ENCODE measurements at regions not wholly inside any gene's neighbourhood (a gene's known extent, or its start where the extent isn't known, plus 50 kb on each side); places are given as distances from the start of the nearest gene placed in this dataset.

DNA sequence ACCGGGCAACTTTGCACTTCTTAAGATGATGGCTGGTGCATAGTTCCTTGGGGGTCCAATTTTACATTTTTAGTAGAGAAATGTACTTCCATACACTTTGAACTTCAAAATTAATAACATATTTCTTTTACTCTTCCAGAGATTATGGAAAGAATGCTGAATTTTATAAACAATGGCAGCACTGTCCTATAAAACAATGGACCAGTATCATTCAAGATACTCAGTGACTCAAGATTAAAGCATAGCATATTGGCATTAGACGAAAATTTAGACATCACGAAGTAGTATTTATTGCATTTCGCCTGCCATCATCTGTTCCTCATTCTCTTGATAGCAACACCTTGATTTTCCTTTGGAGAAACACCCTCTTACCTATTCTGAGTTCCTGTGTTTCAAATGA, 118.3 kb upstream of the ATF7IP start:
- TF ChIP-seq TEAD4 (IDR thresholded peaks at IDR 0.05): no peak
- TF ChIP-seq NFIC (IDR thresholded peaks at IDR 0.05): no peak
- no peak for TF ChIP-seq ZBTB7A (IDR thresholded peaks at IDR 0.05; ENCODE audit: low read depth)
- TF ChIP-seq CEBPB (IDR thresholded peaks at IDR 0.05): no peak
- TF ChIP-seq, protein P1, sequence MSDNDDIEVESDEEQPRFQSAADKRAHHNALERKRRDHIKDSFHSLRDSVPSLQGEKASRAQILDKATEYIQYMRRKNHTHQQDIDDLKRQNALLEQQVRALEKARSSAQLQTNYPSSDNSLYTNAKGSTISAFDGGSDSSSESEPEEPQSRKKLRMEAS (IDR thresholded peaks at IDR 0.05): no peak
- no peak for TF ChIP-seq EP300 (IDR thresholded peaks at IDR 0.05; ENCODE audit: borderline replicate concordance)

DNA sequence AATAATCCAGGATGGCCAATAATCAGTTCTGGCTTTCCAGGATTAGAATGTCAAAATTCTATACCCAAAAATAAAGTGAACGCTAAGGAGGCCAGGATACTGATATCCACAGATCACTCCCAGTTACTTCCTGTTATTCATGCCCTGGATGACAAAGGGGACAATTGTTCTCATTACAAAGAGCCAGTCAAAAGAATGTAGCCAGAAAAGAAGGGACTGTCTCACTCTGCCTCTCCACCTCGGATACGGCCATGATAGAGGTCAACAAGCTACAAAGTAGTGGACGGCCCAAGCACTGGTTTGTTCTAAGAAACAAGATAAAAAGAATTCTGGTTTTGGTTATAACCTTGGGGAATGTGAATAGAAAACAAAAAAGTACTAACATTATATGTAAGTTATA, 116.1 kb upstream of the ATF7IP start:
- TF ChIP-seq CREB1 (IDR thresholded peaks at IDR 0.05; ENCODE audit: low read depth) (no peak), EP300 (IDR thresholded peaks at IDR 0.05; ENCODE audit: borderline replicate concordance) (no peak), TEAD4 (IDR thresholded peaks at IDR 0.05) (no peak), EGR1 (IDR thresholded peaks at IDR 0.05) (no peak), TCF12 (IDR thresholded peaks at IDR 0.05; ENCODE audit: low read depth) (no peak), FOXM1 (IDR thresholded peaks at IDR 0.05; ENCODE audit: borderline replicate concordance, low read depth) (no peak), TAF1 (IDR thresholded peaks at IDR 0.05; ENCODE audit: low read depth) (no peak)
- TF ChIP-seq, protein P1 (IDR thresholded peaks at IDR 0.05): no peak
- TF ChIP-seq, protein P2, sequence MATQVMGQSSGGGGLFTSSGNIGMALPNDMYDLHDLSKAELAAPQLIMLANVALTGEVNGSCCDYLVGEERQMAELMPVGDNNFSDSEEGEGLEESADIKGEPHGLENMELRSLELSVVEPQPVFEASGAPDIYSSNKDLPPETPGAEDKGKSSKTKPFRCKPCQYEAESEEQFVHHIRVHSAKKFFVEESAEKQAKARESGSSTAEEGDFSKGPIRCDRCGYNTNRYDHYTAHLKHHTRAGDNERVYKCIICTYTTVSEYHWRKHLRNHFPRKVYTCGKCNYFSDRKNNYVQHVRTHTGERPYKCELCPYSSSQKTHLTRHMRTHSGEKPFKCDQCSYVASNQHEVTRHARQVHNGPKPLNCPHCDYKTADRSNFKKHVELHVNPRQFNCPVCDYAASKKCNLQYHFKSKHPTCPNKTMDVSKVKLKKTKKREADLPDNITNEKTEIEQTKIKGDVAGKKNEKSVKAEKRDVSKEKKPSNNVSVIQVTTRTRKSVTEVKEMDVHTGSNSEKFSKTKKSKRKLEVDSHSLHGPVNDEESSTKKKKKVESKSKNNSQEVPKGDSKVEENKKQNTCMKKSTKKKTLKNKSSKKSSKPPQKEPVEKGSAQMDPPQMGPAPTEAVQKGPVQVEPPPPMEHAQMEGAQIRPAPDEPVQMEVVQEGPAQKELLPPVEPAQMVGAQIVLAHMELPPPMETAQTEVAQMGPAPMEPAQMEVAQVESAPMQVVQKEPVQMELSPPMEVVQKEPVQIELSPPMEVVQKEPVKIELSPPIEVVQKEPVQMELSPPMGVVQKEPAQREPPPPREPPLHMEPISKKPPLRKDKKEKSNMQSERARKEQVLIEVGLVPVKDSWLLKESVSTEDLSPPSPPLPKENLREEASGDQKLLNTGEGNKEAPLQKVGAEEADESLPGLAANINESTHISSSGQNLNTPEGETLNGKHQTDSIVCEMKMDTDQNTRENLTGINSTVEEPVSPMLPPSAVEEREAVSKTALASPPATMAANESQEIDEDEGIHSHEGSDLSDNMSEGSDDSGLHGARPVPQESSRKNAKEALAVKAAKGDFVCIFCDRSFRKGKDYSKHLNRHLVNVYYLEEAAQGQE (IDR thresholded peaks at IDR 0.05; ENCODE audit: low read depth): no peak
- TF ChIP-seq, protein P3, sequence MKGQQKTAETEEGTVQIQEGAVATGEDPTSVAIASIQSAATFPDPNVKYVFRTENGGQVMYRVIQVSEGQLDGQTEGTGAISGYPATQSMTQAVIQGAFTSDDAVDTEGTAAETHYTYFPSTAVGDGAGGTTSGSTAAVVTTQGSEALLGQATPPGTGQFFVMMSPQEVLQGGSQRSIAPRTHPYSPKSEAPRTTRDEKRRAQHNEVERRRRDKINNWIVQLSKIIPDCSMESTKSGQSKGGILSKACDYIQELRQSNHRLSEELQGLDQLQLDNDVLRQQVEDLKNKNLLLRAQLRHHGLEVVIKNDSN (IDR thresholded peaks at IDR 0.05): no peak

DNA sequence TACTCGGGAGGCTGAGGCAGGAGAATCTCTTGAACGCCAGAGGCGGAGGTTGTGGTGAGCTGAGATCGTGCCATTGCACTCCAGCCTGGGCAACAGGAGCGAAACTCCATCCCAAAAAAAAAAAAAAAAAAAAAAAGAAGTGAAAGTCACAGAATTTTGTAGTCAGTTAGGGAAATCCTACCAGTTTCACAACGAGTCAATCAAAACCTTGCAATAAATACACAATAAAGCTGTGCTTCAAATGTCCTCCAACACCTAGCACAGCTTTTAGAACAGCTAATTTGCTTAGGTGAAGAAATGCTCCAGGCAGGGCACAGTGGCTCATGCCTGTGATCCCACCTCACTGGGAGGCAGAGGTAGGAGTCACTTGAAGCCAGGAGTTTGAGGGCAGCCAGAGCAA, 112.8 kb upstream of the ATF7IP start:
- TF ChIP-seq CEBPB (IDR thresholded peaks at IDR 0.05): no peak

DNA sequence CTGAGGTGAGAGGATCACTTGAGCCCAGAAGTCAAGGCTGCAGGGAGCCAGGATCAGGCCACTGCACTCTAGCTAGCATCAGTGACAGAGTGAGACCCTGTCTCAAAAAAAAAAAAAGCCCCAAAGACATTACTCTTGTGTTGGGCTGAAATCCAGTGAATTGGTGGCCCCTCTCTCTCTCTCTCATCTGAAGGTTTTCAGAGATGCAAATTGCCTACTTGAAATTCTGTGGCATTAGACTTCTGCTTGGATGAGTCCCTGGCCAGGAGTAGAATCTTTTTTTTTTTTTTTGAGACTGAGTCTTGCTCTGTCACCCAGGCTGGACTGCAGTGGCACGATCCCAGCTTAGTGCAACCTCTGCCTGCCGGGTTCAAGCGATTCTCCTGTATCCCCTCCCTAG, 112.0 kb upstream of the ATF7IP start:
- no peak for TF ChIP-seq TCF12 (IDR thresholded peaks at IDR 0.05; ENCODE audit: low read depth)
- no peak for TF ChIP-seq NFIC (IDR thresholded peaks at IDR 0.05)
- TF ChIP-seq RAD21 (IDR thresholded peaks at IDR 0.05; ENCODE audit: low read depth): no peak
- no peak for TF ChIP-seq EGR1 (IDR thresholded peaks at IDR 0.05)
- TF ChIP-seq, protein P1 (IDR thresholded peaks at IDR 0.05): no peak
- TF ChIP-seq FOXM1 (IDR thresholded peaks at IDR 0.05; ENCODE audit: borderline replicate concordance, low read depth): no peak

DNA sequence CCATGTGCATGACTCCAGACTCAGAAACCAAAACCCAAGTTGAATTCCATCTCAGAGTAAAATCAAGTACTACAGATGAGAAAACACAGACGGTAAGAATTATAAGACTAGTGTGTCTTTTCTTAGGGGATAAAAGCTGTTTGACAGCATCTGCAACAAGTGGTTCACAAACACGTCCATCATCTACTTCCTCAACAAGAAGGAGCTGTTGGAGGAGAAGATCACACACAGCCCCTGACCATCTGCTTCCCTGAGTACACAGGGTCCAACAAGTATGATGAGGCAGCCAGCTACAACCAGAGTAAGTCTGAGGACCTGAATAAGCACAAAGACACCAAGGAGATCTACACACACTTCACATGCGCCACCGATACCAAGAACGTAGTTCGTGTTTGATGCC, 110.7 kb upstream of the ATF7IP start:
- TF ChIP-seq YY1 (IDR thresholded peaks at IDR 0.05; ENCODE audit: low read depth) (no peak), TCF12 (IDR thresholded peaks at IDR 0.05; ENCODE audit: low read depth) (no peak), TAF1 (IDR thresholded peaks at IDR 0.05; ENCODE audit: low read depth) (no peak), CEBPB (IDR thresholded peaks at IDR 0.05) (no peak), ZBTB7A (IDR thresholded peaks at IDR 0.05; ENCODE audit: low read depth) (no peak), EP300 (IDR thresholded peaks at IDR 0.05; ENCODE audit: borderline replicate concordance) (no peak), TEAD4 (IDR thresholded peaks at IDR 0.05) (no peak), RAD21 (IDR thresholded peaks at IDR 0.05; ENCODE audit: low read depth) (no peak), FOXM1 (IDR thresholded peaks at IDR 0.05; ENCODE audit: borderline replicate concordance, low read depth) (no peak), EGR1 (IDR thresholded peaks at IDR 0.05) (no peak), NFIC (IDR thresholded peaks at IDR 0.05) (no peak), CREB1 (IDR thresholded peaks at IDR 0.05; ENCODE audit: low read depth) (no peak)
- TF ChIP-seq, protein P1 (IDR thresholded peaks at IDR 0.05): no peak
- TF ChIP-seq, protein P2 (IDR thresholded peaks at IDR 0.05; ENCODE audit: low read depth): no peak
- TF ChIP-seq, protein P3 (IDR thresholded peaks at IDR 0.05): no peak

DNA sequence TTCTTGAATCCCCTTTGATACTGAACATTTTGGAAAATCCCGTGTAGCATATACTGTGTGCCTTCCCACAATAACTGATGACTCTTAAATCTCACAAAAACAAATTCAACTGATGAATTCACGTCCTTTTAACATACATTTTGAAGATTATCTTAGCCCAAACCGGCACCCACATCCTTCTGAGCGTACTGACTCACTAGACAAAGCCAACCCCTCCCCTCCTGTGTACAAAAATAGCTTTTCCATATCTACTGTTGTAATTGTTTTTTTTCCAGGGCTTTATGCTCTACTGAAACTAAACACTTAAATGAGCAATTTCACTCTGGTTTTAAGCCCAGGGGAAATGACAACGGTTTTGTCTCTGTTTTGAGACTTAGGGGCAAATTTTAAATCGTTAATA, 109.4 kb upstream of the ATF7IP start:
- TF ChIP-seq TCF12 (IDR thresholded peaks at IDR 0.05; ENCODE audit: low read depth) (no peak), NFIC (IDR thresholded peaks at IDR 0.05) (no peak), YY1 (IDR thresholded peaks at IDR 0.05; ENCODE audit: low read depth) (no peak), CEBPB (IDR thresholded peaks at IDR 0.05) (no peak), TAF1 (IDR thresholded peaks at IDR 0.05; ENCODE audit: low read depth) (no peak), RAD21 (IDR thresholded peaks at IDR 0.05; ENCODE audit: low read depth) (no peak), EGR1 (IDR thresholded peaks at IDR 0.05) (no peak), EP300 (IDR thresholded peaks at IDR 0.05; ENCODE audit: borderline replicate concordance) (no peak), TEAD4 (IDR thresholded peaks at IDR 0.05) (no peak), ZBTB7A (IDR thresholded peaks at IDR 0.05; ENCODE audit: low read depth) (no peak), CREB1 (IDR thresholded peaks at IDR 0.05; ENCODE audit: low read depth) (no peak), FOXM1 (IDR thresholded peaks at IDR 0.05; ENCODE audit: borderline replicate concordance, low read depth) (no peak)
- TF ChIP-seq, protein P3 (IDR thresholded peaks at IDR 0.05): no peak
- TF ChIP-seq, protein P1 (IDR thresholded peaks at IDR 0.05): no peak
- TF ChIP-seq, protein P2 (IDR thresholded peaks at IDR 0.05; ENCODE audit: low read depth): no peak

Data from Ishikawa (cell line).